Loucy (cell line): ENCODE measurements at regions not wholly inside any gene's neighbourhood (a gene's known extent, or its start where the extent isn't known, plus 50 kb on each side); places are given as distances from the start of the nearest gene placed in this dataset.

Experiments
- EZH2phosphoT487 ChIP-seq: fragments of 200-600 bp; IDR thresholded peaks from 2 replicates; pipeline ENCODE4 v1.6.1; 2018; ENCODE audit warnings: antibody characterized with exemption, mild to moderate bottlenecking, moderate library complexity, borderline replicate concordance
- TF ChIP-seq, protein P1 (sequence below): fragments of 200-600 bp; sonication (generic); conservative IDR thresholded peaks from 2 replicates; pipeline ENCODE4 v1.5.1; 2014; ENCODE audit warnings: mild to moderate bottlenecking, antibody characterized with exemption, low read length

DNA sequence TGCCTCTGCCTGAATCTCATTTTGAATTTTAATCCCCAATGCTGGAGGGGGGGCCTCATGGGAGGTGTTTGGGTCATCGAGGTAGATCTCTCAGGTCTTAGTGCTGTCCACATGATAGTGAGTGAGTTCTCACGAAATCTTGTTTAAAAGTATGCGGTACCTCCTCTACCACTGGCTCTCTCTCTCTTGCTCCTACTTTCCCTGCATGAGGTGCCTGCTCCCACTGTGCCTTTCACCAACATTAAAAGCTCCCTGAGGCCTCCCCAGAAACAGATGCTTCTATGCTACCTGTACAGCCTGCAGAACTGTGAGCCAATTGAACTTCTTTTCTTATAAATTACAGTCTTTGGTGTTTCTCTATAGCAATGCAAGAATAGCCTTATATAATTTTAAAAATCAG is 560.7 kb upstream of the CPEB2 start:
- TF ChIP-seq, protein P1, sequence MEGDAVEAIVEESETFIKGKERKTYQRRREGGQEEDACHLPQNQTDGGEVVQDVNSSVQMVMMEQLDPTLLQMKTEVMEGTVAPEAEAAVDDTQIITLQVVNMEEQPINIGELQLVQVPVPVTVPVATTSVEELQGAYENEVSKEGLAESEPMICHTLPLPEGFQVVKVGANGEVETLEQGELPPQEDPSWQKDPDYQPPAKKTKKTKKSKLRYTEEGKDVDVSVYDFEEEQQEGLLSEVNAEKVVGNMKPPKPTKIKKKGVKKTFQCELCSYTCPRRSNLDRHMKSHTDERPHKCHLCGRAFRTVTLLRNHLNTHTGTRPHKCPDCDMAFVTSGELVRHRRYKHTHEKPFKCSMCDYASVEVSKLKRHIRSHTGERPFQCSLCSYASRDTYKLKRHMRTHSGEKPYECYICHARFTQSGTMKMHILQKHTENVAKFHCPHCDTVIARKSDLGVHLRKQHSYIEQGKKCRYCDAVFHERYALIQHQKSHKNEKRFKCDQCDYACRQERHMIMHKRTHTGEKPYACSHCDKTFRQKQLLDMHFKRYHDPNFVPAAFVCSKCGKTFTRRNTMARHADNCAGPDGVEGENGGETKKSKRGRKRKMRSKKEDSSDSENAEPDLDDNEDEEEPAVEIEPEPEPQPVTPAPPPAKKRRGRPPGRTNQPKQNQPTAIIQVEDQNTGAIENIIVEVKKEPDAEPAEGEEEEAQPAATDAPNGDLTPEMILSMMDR: no peak
- TF ChIP-seq EZH2phosphoT487: no peak
